ENCODE measurements at regions not wholly inside any gene's neighbourhood (a gene's known extent, or its start where the extent isn't known, plus 50 kb on each side); places are given as distances from the start of the nearest gene placed in this dataset.
A peak's percentile ranks its signal among the peaks of the same experiment; 100 is the strongest.

DNA sequence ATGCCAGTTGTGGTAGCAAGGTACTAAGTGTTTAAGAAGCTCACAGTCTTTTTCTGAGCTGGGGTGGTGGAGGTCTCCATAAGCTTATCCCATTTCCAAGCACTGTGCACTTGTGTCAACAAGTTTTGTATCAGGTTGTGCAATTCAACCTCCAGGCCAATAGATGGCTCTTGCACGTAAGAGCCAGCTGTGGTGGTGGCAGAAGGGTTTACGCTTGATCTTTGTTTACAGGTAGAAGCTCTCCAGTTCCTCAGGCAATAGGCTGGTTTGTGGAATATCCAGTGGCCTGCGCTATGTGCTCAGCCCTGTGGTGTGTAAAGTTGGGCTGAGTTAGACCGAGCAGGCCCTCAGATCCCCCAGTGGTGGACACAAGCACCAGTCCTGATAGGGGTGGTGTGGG is 89.7 kb upstream of the CNTNAP5 start:
- DNase-seq (ENCODE audit: low spot score), result no peak

DNA sequence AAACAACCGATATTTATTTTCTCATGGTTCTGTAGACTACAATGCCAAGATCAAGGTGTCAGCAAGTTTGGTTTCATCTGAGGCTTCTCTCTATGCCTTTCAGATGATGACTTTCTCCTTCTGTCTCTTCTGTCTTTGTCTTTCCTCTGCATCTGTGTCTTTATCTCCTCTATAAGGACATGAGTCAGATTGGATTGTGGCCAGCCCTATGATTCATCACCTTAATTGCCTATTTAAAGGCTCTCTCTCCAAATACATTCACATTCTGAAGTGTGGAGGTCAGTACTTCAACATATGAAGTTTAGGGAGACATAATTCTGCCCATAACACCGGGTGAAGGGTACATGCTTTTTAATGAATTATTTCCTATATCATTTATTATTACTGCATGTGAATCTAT is 71.2 kb upstream of the CNTNAP5 start:
- DNase-seq (ENCODE audit: low spot score), result peak; percentile 41

DNA sequence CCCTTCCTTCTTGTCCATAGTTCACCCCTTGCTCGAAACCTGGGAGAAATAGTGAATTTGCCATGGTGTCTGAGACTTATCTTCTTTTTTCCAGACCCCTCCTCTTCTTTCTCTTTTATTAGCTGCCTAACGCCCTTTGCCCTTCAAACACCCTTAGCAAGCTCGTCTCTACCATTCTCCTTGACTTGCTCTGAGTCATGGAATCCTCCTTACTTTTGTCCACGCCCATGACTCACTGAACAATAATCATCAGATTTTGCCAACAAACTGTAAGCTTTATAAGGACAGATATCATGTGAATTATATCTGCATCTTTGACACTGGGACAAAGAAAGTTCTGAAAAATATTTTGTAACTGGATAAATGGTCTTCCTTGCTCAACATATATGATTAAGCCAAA is 67.1 kb upstream of the CNTNAP5 start:
- peak; percentile 9 for DNase-seq (ENCODE audit: low spot score)

DNA sequence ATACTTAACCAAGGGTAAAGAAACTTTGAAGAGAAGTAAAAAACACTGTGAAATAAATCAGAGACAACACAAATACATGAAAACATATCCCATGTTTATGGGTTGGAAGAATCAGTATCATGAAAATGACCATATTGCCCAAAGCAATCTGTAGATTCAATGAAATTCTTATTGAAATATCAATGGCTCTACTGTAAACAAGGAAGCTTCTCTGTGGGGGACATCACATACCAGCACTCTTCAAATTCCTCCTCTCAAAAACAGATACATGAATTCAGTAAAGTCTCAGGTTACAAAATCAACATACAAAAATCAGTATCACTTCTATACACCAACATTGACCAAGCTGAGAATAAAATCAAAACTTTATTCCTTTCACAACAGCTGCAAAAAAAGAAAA is 63.5 kb upstream of the CNTNAP5 start:
- peak; percentile 14 for DNase-seq (ENCODE audit: low spot score)

DNA sequence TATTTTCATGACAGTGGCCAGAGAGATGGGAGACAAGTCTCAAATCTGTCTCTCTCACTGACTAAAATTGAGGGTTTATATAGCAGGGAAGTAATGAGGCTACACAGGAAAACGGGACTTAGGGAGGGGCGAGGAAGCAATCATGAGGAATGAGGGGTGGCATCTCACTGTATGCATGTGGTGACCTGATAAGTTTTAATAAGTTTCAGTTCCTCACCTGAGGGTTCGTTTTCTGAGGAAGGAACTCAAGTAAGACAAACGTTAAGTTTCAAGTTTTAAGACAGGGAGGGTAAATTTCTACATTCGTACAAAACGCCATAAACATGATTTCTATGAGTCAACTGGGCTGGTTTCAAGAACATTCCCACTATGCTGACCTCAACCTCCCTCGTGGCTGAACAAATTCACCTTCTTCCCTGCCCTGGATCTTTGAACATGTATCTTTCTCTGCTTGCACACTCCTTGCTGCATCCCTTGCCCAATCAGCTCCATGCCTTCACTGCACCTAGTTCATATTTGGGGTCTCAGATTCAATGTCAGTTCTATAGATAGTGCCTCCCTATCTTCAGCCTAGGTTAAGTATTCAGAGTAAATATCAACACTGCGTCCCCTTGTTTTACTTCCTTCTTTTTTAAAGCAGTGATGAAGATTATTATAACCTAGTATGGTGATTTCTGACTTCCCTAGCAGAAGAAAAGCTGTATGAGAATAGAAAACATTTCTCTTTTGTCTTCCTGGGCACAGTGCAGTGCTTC is 53.3 kb upstream of the CNTNAP5 start:
- no peak for DNase-seq (ENCODE audit: low spot score)
